ENCODE measurements at regions not wholly inside any gene's neighbourhood (a gene's known extent, or its start where the extent isn't known, plus 50 kb on each side); places are given as distances from the start of the nearest gene placed in this dataset.

DNA sequence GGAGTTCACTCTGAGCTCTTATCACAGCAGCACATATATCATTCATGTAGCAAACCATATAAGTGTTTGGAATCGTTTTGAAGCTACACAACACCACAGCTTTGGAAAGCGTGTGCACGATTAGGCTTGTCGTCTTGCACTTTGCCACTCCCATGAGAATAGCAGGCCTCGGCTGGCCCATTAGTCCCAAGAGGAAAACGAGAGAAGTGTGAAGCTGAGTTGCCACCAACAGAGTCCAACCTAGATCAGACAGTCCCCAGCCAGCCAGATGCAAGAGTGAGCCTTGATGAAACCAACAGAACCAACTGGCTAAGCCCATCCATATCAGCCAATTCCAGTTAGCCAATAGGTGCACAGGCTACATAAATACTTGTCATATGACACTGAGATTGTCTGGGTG lies 238.4 kb downstream of the C1orf94 start:
- no peak for DNase-seq

DNA sequence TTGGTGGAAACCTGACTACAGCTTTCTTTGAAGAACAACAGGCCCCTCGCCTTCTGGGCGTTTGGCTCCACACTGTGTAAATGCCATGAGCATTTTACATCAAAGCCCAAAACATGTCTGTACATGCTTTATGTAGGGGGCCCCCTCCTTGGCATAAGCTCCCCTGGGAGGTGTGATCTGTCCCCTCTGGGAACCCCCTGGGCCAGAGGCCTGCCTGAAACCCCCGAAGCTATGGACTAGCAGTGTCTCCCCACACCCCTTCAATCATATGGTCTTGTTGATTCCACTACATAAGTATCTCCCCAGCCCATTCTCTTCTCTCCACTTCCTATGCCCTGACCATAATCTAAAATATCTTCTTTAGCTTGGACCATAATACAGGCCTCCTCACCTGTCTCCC lies 241.5 kb downstream of the C1orf94 start:
- no peak for DNase-seq

DNA sequence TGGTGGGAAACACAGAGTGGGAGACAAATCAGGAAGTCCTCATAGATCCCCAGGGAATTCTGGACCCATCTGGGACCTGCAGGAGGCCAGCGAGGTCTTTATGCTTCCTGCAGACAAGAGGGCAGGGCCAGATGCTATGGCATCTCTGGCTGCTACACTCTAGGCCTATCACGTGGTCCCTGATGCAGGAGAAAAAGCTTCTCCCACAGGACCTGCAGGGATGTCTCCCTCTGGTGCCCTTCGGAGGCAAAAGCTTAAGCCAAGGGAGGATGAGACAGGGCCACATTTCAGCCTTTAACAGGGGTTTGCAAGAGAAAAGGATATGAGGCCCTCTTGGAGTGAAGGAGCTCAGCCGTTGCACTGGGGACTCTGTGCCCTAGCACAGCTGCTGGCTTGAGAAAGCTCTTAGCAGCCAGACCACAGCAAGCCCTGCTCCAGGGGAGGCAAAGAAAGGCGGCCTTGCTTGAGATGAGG lies 243.0 kb downstream of the C1orf94 start:
- peak; percentile 31 for DNase-seq

DNA sequence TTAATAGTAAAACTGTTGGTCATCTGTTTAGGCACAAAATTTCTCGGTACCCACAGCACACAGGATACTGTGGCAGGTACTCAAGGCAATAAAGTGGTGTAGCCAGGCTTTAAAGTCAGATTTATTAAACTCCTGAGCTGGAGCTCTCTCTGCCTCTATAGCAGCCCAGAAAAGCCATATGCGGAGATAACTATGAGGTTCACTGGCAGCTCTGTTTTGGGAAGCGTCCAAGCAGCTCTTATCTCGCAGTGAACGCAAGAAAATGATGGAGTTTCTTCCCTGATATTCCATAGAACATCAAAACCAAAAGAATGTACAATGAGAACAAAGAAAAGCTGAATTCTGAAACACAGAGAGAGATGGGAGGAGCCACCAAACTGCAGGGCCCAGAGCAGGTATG lies 248.3 kb downstream of the C1orf94 start:
- DNase-seq, result no peak

DNA sequence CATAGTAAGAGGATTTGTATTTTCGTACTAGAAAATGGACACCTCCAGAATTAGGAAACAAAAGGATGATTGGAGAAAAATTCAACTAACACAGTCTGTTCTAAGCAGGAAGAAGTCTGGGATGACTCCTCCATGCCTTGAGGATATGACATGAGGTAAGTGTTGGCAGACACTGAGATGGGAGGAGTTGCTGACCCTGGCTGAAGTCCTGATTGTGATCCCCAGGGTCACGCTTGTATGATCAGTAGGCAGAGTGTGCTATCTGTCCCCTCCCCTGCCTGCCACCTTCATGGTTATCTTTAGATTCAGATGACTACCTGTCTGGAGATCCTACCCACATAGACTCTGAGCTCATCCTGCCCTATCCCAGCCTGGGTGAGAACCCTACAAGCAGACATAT lies 249.1 kb downstream of the C1orf94 start:
- DNase-seq, result no peak

DNA sequence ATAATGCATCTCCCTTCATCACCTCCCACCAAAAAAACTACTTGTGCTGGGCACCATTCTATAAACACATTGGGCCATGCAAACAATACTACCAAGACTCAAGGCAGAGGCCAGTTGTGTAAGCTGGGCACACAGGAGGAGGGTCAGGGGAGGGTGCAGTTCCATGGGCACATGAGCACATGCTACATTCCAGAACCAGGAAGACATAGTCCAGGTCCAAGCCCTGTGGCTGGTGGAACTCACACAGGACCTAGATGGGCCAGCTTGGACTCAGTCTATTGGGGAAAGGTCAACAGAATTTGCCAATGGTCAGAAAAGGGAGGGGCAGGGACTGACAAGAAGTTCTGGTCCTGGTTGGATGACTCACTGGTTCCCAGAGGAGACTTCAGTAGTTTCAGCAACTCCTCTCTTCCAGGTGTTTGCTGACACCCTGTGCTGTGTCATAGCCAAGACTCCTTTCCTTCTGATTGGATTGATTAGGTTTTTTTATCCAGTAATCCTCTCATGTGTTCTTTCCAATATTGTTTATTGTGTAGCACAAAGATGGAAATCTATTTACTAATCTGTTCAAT lies 249.7 kb downstream of the C1orf94 start:
- DNase-seq, result no peak

DNA sequence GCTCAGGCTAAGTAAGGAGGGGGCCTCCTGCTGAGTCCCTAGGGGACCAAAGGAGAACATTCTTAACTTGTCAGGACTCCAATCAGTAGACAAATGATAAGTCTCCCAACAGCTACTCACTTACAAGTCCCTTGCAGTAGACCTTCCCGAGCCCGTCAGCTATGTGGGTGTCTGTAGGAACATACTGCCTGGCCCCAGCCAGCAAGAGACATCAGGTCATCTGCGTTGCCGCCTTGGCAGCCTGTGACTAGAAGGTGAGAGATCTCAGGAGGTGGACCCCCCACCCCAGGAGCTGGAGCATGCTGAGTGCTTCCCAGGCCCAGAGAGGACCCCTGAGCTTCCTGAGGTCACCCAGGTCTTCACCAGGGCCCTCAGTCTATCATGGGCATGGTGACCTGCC lies 250.5 kb downstream of the C1orf94 start:
- no peak for DNase-seq

DNA sequence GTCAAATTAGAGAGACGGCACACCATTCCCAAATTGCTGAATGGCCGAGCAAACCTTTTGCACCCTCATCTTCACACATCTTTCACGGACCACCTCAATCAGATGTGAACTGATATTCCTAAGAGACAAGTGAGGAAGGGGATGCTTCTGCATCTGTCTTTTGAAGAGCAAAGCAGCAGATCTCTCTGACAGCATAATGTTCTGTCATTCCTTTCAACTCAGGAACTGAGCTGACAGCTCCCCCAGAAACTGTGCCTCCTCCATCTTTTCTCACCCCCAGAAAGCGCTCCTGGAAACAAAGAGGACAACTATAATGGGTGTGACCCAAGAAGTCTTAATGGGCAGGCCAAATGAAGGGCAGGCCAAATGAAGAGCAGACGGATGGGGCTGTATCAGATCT lies 256.4 kb downstream of the C1orf94 start:
- DNase-seq, result no peak

DNA sequence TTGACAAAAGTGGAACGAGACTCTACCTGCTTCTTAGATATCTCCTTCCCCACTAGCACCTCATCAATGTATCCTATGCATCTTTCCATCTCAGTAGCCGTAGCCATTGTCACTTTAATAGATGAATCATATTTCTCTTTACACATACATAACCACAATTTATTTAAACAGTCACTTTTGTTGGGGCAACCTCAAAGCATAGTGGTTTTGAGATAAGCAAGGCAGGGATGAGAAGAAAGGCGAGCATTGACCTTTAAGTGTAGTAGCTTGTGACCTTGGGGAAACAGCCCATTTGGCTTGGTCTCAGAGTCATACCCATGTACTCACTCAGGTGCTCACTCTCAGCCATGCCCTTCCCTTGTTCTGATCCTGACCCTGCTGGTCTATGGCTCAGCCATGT lies 260.1 kb downstream of the C1orf94 start:
- no peak for DNase-seq

DNA sequence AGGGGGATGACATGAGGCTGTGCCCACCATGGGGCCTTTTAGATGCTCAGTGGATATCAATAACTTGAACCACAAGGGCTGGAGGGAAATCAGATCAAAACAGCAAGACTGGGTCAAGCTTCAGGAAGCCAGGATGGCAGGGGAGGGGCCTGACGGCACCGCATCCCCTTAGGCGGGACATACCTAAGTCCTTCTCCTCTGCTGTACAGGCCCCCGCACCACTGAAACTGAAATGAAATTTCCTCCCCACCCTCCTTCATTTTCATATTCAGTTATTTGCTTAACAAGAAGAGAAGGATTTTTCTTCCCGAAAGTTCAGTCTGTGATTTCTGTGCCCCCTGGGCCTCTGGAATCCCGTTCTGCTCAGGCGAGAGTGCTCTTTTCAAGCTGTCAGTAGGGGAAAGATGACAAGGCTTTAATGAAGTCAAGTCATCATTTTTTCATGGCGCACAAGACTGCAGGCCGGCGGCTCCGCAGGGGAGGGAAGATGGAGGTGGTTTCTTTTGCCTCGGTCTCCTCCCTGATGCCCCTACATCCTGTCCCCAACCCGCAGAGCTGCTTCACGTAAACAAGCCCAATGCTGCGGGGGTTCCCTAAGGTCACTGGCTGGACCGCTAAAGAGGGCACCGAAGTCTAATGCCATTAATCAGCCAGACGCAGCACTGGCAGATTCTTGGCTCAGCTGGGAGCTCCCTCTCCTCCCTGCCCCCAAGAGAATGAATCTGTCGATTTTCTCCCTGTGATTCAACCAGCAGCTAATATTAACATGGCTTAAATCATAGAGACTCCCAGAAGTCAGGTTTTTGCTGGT lies 264.8 kb downstream of the C1orf94 start:
- DNase-seq, result peak; percentile 14

DNA sequence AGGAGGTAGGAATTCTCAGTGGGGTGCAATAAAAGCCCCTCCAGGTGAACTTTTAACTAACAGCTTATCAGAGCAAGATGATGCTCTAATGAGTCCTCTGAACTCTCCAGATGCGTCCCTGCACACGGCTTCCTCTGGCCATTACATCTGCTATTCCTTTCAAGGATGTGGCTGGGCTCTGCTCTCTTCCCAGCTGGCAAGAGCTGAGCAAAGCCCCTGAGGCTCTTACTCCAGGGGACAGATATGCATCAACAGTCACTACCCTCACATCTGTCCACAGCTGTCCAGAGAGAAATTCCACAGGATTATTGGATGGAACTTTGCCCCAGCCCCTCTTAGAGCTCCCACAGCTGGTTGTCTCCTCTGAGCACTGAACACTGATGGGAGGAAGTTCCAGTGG lies 267.8 kb downstream of the C1orf94 start:
- DNase-seq, result no peak

DNA sequence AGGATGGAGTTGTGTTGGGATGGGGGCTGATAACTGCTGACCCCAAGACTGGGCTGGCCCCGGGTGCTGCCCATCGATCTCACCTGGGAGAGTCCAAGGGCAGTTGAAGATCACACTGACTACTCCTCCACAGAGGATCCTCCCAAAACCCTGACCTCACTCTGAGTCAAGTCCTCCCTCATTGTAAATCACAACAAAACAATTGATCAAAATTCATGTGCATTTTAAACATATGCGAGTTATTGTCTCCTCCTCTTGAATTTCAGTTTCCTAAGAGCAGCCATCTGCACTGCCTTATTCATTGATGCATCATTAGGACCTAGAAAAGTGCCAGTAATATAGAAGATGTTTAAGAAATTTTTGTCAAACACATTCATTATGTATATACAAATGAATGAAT lies 273.6 kb downstream of the C1orf94 start:
- no peak for DNase-seq

DNA sequence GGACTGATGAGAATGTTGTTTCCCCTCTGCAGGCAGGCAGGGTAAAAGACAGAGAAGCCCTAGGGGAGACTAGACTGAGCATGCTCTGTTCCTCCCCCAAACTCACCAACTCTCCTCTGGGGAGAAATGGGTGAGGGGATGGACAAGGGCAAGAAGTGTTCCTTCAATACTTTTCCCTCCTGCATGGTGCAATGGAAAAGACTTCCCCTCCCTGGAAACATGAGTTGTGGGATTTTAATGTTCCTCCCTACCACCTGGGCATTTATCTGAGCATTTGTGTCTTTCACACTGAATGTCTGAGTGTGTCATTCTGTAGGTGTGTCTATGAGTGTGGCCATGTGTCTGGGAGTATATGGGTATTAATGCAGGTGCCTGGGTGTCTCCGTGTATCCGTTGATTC lies 275.7 kb downstream of the C1orf94 start:
- DNase-seq, result no peak

DNA sequence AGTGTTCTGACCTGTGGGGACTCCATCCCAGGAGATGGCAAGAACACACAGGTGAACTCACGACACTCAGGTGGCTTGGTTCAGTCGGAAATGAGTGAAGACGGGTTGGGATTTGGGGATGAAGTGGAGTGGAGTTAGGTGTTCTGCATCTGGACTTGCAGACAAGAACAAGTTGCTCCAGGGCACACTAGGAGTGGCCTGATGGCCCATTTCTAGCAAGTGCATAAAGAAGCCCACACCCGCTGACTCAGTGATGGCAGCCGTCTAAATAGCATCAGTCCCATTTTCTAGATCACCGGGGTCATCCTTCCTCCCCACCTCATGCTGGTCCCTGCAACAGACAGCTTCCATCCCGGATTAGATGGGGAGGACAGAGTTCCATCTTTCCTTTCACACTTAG lies 278.4 kb downstream of the C1orf94 start:
- no peak for DNase-seq

DNA sequence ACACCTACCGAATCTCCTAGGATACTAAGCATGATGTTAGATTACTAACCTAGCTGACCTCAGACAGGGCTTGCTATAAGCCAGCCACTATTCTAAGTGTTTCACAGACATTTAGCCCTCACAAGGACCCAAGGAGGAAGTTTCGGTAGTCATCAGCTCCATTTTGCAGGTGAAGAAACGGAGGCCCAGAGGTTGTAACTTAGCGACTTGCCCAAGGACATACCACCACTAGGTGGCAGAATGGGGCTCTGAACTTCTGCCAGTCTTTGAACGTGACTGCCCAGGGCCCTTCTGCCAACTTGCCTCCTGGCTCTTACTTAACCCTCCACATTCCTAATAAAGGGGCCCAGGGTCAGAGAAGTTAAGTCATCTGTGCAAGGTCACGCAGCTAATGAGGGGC lies 283.5 kb downstream of the C1orf94 start:
- DNase-seq, result peak; percentile 6

DNA sequence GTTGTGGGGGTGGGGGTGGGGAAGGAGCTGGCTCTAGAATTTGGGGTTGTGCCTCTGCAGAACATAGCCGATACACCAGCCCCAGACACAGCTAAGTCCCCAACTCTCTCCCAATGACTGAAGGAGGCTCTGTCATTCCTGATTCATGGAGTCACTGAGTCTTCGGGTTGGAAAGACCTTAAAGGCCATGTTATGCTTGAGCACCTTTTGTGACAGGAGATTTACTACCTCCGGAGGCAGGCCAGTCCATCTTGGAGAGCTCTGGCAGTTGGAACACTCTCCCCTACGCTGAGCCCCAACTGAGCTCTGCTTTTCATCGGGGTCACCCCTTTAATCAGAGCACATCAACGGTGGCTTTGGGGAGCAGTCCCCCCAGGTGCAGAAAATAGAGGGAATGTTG lies 284.4 kb upstream of the GJB5 start:
- no peak for DNase-seq

DNA sequence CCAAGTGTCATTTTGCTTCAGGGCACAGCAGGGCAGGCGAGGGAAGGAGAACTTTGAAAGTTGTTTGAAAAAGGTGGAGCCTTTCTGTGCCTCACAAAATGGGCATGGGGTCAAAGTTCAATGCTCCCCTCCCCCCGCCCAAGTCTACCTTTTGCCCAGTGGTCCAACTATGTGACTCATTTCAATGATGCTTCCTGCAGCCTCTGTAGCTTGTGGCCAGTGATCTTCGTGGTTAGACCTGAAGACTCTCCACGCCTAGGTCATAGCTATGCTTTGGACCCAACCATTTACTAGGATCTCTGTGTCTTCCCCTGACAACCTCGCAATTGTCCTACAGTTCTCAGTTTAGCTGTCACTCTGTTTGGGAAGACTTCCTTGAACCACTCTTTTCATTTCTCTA lies 280.3 kb upstream of the GJB5 start:
- DNase-seq, result no peak

DNA sequence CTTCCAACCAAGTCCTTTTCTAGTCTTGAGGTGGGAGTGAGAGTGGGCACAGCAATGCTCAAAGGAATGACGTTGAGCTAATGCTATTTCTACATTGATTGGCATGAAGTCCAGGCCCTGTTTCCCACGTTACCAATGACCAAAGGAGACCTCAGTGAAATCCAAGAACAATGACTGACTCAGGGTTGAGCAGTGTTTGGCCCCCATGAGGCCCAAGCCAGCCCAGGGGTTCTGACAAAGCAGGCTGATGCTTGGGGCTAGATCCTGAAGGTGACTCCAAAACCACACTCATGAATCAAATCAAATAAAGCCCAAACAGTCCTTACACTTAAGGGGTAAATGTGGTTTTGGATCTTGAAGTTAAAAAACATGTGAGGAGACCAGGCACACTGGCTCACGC lies 278.5 kb upstream of the GJB5 start:
- DNase-seq, result no peak

DNA sequence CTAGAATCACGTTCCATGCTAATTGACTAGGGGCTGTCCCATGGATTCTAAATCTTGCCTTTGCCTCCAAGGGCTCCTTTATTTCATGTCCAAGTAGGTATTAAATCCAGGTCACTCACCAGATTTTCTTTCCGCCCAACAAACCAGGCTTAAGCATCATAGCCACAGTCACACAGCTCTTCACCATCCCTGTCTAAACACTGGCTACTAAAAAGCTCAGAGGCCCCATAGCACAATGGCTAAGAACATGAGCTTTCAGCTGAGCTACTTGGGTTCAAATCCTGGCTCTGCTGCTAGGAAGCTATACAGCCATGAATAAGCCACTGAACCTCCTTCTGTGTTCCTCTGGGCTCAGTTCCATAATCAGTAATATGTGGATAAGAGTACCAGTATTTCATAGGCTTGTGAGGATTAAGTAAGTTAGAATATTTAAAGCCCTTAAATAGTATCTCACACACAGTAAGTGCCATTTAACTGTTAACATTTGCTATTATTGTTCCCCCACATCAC lies 277.2 kb upstream of the GJB5 start:
- no peak for DNase-seq

DNA sequence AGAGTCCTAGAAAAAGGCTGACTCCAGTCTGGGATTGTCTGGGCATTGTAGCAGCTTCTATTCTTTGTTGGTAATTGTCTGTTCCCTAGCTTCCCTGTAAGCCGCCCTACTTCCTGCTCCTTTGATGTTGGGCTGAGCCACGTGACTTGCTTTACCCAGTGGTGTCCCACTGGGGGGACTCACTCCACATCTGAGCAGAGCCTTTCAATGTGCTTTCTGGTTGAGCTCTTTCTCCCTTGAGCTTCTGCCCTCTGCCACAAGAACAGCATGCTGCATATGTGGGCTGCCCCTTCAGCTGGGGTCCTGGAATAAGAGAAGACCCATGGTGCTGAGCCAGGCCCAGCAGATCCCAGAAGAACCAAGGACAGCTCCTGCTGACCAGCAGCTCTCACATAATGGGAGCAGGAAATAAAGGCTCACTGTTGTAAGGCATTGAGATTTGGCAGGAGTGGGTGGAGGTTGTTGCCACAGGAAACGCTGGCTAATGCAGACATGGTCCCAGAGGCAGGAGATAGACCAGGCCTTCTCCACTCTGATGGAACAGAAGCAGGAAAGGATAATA lies 276.3 kb upstream of the GJB5 start:
- no peak for DNase-seq

DNA sequence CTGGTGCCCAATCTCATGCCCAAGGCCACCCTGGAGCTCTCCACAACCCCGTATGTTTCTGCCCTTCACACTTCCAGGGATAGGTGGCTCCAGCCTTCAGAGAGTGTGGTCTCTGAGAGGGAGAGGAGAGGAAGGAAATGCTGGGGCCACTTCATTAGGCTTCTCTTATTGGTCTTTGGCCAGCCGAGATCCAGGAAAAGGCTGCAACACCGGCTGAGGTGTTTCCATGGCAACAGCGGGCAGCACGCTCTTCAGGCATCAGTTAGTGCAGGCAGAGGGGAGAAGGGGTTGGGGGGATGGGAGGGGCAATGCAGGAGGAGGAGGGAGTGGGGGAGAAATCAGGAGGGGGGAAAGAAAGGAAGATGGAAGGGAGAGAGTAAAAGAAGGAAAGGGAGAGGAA lies 275.1 kb upstream of the GJB5 start:
- DNase-seq, result no peak

DNA sequence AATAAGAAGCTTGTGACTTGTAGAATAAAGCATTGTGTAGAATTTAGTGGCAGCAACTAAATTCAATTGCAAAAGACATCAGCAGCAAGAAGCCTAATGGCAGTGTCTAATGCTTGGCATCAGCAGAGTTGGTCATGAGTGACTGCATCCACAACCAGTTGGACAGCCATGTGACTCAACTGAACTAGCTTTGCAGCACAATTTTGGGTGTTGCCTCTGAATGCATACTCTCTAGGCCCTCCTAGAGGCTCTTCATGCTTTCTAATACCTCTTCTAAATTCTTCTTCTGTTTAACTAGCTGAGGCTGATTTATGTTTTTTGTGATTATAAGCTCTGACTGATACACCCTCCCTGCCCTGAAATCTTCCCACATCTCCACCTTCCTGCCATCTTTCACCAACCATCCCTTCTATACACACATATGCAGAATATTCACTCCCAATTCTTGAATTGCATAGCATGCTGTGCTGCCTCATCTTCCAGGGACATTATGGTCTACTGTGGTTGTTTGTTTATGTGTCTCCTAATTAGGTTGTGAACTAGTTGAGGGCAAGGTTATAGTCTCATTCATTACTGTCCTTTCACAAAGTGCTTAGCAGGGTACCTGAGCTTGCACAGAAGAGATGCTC lies 266.7 kb upstream of the GJB5 start:
- DNase-seq, result no peak

DNA sequence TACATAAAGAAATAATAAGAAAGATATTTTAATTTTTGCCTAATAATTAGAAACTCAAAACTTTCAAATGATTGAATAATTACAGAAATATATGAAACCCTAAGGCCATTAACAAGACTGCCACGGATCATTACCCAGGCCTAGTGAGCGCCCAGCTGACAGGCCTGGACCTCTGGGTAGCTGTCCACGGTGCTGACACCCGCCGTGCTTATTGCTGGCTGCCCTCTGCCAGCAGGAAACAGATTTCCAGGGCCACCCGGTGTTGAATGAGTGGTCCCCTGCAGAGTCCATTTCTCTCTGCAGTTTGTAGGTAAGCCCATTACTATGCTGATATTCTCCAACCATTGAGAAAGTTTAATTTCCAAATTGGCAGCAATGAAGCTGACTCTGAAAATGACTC lies 254.4 kb upstream of the GJB5 start:
- peak; percentile 12 for DNase-seq

DNA sequence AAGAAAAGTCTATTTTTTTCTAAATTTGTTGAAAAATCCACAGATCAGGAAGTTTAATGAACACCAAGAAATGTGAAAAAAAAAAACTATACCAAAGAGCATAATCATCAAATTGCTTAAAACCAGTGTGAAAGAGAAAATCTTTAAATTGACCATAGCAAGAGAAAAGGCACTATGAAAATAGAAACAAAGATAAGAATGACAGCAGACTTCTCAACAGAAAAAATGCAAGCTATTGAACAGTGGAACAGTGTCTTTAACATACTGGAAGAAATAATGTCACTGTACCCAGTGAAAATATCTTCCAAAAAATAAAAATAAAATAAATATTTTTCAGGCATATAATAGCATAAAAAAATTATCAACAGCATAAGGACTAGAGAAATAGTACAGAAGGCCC lies 243.0 kb upstream of the GJB5 start:
- no peak for DNase-seq

All from fibroblast of upper back skin (primary cell).